ENCODE measurements at regions not wholly inside any gene's neighbourhood (a gene's known extent, or its start where the extent isn't known, plus 50 kb on each side); places are given as distances from the start of the nearest gene placed in this dataset.

- peaks cover 9% of the 10 kb centered on the region; the same call in 1 of the 2 replicates for H3K4me1 ChIP-seq (ENCODE audit: control insufficient read depth, insufficient read depth, low read length)
- H4K20me1 ChIP-seq (ENCODE audit: control insufficient read depth, insufficient read depth) = no peaks in the 10 kb centered on the region
- no peak overlapping the region for H3K4me2 ChIP-seq (ENCODE audit: control insufficient read depth, insufficient read depth)
- intact Hi-C loops (cut with micrococcal nuclease; ENCODE audit: unreplicated experiment) = no loop called here
- H3K79me2 ChIP-seq (ENCODE audit: control insufficient read depth, insufficient read depth, low read length) = no peaks in the 10 kb centered on the region
- H3K9ac ChIP-seq (ENCODE audit: control insufficient read depth, insufficient read depth, low read length) = no peak overlapping the region
- FAIRE-seq = no peak
- H2AFZ ChIP-seq (ENCODE audit: control insufficient read depth, low read depth, low read length) = no peak overlapping the region
- no peaks in the 10 kb centered on the region for H3K36me3 ChIP-seq (ENCODE audit: control insufficient read depth in 2 of 2, insufficient read depth in 2 of 2, low read length in 1 of 2)
- no peak for DNase-seq (ENCODE audit: low read depth, low spot score)
- ChIA-PET POLR2A (no interaction called here), CTCF (no interaction called here), RAD21 (ENCODE audit: unreplicated experiment) (no interaction called here), SMC1A (ENCODE audit: uncharacterized antibody, unreplicated experiment) (no interaction called here)
- no peak overlapping the region for H3K4me3 ChIP-seq
- H3K27me3 ChIP-seq (replicated peaks in 1 of 2; ENCODE audit: control insufficient read depth in 2 of 2, insufficient read depth in 2 of 2, low read length in 1 of 2) = no peaks in the 10 kb centered on the region; a peak in 1 of 4 replicates
- H3K27ac ChIP-seq (ENCODE audit: control insufficient read depth, insufficient read depth) = no peak overlapping the region
- ATAC-seq = no peak
- BruUV-seq (replicated peaks) = no TSS peak
- in situ Hi-C loops (cut with MboI) = no loop called here
- 50% methylated on average over 11 of the region's 11 CpGs for WGBS (ENCODE audit: insufficient coverage, insufficient replicate concordance, low lambda C conversion rate, missing lambda C conversion rate)
- H3K9me3 ChIP-seq (replicated peaks; ENCODE audit: control insufficient read depth, insufficient read depth, low read length) = no peaks in the 10 kb centered on the region; the same call in 2 of the 3 replicates
- TF ChIP-seq CHD2 (IDR thresholded peaks at IDR 0.05; ENCODE audit: borderline replicate concordance, low read depth, low read length) (no peak), ZBTB11 (CRISPR knock-in tag; IDR thresholded peaks at IDR 0.05) (no peak), MTA3 (IDR thresholded peaks at IDR 0.05; ENCODE audit: borderline replicate concordance, low read length) (no peak), TCF12 (IDR thresholded peaks at IDR 0.05; ENCODE audit: low read depth, low read length) (no peak), BRCA1 (IDR thresholded peaks at IDR 0.05; ENCODE audit: low read depth, low read length) (no peak)
Observed at GRCh38 chr2:3102922-3103569, 274.6 kb downstream of the EIPR1 start.

Measured in GM12878 (cell line).